ENCODE measurements at regions not wholly inside any gene's neighbourhood (a gene's known extent, or its start where the extent isn't known, plus 50 kb on each side); places are given as distances from the start of the nearest gene placed in this dataset.

DNA sequence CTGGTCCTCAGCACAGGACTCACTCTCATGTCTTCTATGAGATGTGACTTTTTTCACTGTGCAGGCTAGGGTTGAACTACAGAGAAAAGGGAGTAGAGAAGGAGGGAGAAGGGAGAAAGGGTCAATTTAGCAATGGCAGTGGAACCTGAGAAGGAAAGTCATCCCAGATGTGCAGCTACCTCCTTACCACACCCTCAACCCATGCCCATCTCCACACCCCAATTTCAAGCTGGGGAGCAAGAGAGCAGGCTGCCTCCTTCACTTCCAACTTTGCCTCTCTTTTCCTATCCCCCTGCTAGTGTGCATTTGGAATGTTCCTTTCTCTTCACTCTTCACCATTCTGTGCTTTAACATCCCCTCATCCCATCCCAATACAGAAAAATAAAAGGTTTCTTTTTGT is 163.5 kb upstream of the MAP3K1 start:
- Histone ChIP-seq H3K4me2 (ENCODE audit: low read depth, low read length) (no peak overlapping the region), H3K4me1 (ENCODE audit: insufficient read depth, low read length) (peaks cover 11% of the 10 kb centered on the region; the same call in 1 of the 2 replicates), H3K9ac (ENCODE audit: insufficient read depth, low read depth, low read length) (no peak overlapping the region), H3K4me3 (replicated peaks in 1 of 3; ENCODE audit: insufficient read depth in 1 of 3, low read depth in 2 of 3, low read length in 3 of 3) (no peak overlapping the region), H3K36me3 (replicated peaks in 1 of 2; ENCODE audit: control insufficient read depth in 1 of 2, insufficient read depth in 2 of 2, low read length in 2 of 2) (no peaks in the 10 kb centered on the region), H2AFZ (ENCODE audit: low read length) (no peak overlapping the region), H3K27ac (ENCODE audit: extremely low read length, insufficient read depth, low read length) (no peak overlapping the region), H4K20me1 (ENCODE audit: insufficient read depth, low read length) (no peaks in the 10 kb centered on the region), H3K27me3 (ENCODE audit: control insufficient read depth in 1 of 2, insufficient read depth in 2 of 2, low read length in 2 of 2) (peaks cover 3 to 16% of the 10 kb centered on the region in 2 experiments; a peak in 4 of 5 replicates), H3K79me2 (ENCODE audit: insufficient read depth, low read length) (no peaks in the 10 kb centered on the region), H3K9me3 (ENCODE audit: low read length) (no peaks in the 10 kb centered on the region)
- no TSS peak for BruUV-seq (replicated peaks)
- FAIRE-seq (no peak), DNase-seq (ENCODE audit: low spot score) (no peak), ATAC-seq (no peak)
- ChIA-PET POLR2A (no interaction called here), CTCF (ENCODE audit: low intra/inter-chr PET ratio, low total read pairs) (no interaction called here)
- intact Hi-C loops (cut with micrococcal nuclease; ENCODE audit: unreplicated experiment) (no loop called here), in situ Hi-C loops (cut with HindIII; ENCODE audit: extremely low pct_ligation_motif_present, low pct_unique_long_range_greater_than_20kb) (no loop called here)
- TF ChIP-seq ZNF10 (CRISPR knock-in tag; IDR thresholded peaks at IDR 0.05; ENCODE audit: borderline replicate concordance, low read depth) (no peak), TAF1 (CRISPR knock-in tag; IDR thresholded peaks at IDR 0.05) (no peak), ZNF232 (CRISPR knock-in tag; IDR thresholded peaks at IDR 0.05; ENCODE audit: borderline replicate concordance) (no peak), BORCS8-MEF2B (CRISPR knock-in tag; IDR thresholded peaks at IDR 0.05) (no peak), FOXC1 (CRISPR knock-in tag; IDR thresholded peaks at IDR 0.05; ENCODE audit: borderline replicate concordance) (no peak)

DNA sequence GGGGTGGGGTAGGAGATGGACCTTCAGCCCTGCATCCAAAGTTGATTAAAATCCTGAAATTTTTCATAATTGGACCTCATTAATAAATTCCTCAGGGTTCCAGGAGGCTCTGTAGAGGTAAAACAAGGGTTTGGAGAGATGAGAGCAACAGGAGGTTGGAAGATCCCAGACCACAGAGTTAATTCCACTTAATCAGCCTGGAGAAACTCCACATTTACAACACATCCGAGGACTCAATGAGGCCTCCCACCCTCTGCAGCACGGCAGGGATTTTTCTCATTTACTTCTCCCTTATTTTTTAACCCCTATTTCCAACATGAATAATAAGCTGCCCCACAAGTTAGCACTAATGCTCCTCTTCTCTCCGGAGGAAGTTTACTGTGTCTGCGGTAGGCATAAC is 165.0 kb upstream of the MAP3K1 start:
- no peak for DNase-seq (ENCODE audit: low spot score)
- H3K9ac ChIP-seq (ENCODE audit: insufficient read depth, low read depth, low read length), result no peak overlapping the region
- no peak for ATAC-seq
- no peak for TF ChIP-seq NFIB (CRISPR knock-in tag; IDR thresholded peaks at IDR 0.05; ENCODE audit: borderline replicate concordance)
- TF ChIP-seq, protein P1, sequence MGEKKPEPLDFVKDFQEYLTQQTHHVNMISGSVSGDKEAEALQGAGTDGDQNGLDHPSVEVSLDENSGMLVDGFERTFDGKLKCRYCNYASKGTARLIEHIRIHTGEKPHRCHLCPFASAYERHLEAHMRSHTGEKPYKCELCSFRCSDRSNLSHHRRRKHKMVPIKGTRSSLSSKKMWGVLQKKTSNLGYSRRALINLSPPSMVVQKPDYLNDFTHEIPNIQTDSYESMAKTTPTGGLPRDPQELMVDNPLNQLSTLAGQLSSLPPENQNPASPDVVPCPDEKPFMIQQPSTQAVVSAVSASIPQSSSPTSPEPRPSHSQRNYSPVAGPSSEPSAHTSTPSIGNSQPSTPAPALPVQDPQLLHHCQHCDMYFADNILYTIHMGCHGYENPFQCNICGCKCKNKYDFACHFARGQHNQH (CRISPR knock-in tag; IDR thresholded peaks at IDR 0.05), result no peak
- TF ChIP-seq, protein P2, sequence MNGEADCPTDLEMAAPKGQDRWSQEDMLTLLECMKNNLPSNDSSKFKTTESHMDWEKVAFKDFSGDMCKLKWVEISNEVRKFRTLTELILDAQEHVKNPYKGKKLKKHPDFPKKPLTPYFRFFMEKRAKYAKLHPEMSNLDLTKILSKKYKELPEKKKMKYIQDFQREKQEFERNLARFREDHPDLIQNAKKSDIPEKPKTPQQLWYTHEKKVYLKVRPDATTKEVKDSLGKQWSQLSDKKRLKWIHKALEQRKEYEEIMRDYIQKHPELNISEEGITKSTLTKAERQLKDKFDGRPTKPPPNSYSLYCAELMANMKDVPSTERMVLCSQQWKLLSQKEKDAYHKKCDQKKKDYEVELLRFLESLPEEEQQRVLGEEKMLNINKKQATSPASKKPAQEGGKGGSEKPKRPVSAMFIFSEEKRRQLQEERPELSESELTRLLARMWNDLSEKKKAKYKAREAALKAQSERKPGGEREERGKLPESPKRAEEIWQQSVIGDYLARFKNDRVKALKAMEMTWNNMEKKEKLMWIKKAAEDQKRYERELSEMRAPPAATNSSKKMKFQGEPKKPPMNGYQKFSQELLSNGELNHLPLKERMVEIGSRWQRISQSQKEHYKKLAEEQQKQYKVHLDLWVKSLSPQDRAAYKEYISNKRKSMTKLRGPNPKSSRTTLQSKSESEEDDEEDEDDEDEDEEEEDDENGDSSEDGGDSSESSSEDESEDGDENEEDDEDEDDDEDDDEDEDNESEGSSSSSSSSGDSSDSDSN (CRISPR knock-in tag; IDR thresholded peaks at IDR 0.05), result no peak
- no peak for TF ChIP-seq KLF16 (CRISPR knock-in tag; IDR thresholded peaks at IDR 0.05)
- no peak for TF ChIP-seq ASH2L (IDR thresholded peaks at IDR 0.05; ENCODE audit: insufficient read length, low read depth, low read length)
- TF ChIP-seq ZBTB21 (CRISPR knock-in tag; IDR thresholded peaks at IDR 0.05), result no peak
- no peak for TF ChIP-seq GATA4 (IDR thresholded peaks at IDR 0.05; ENCODE audit: borderline replicate concordance, low read depth)
- TF ChIP-seq CAMTA2 (CRISPR knock-in tag; IDR thresholded peaks at IDR 0.05; ENCODE audit: borderline replicate concordance), result no peak
- no peak for TF ChIP-seq ZNF451 (CRISPR knock-in tag; IDR thresholded peaks at IDR 0.05)
- no peak for TF ChIP-seq ZEB1 (IDR thresholded peaks at IDR 0.05; ENCODE audit: insufficient replicate concordance, low read depth)

More for the DNA sequence above, 165.0 kb upstream of the MAP3K1 start:
- BruUV-seq (replicated peaks), result no TSS peak
- ChIA-PET POLR2A (no interaction called here), CTCF (ENCODE audit: low intra/inter-chr PET ratio, low total read pairs) (no interaction called here)
- intact Hi-C loops (cut with micrococcal nuclease; ENCODE audit: unreplicated experiment), result no loop called here
- Histone ChIP-seq H3K4me3 (replicated peaks in 1 of 3; ENCODE audit: insufficient read depth in 1 of 3, low read depth in 2 of 3, low read length in 3 of 3) (no peak overlapping the region), H3K79me2 (ENCODE audit: insufficient read depth, low read length) (no peaks in the 10 kb centered on the region), H3K4me2 (ENCODE audit: low read depth, low read length) (no peak overlapping the region), H3K27ac (ENCODE audit: extremely low read length, insufficient read depth, low read length) (no peak overlapping the region), H3K9me3 (ENCODE audit: low read length) (no peaks in the 10 kb centered on the region), H3K36me3 (replicated peaks in 1 of 2; ENCODE audit: control insufficient read depth in 1 of 2, insufficient read depth in 2 of 2, low read length in 2 of 2) (no peaks in the 10 kb centered on the region), H4K20me1 (ENCODE audit: insufficient read depth, low read length) (no peaks in the 10 kb centered on the region), H3K27me3 (ENCODE audit: control insufficient read depth in 1 of 2, insufficient read depth in 2 of 2, low read length in 2 of 2) (peaks cover 3 to 16% of the 10 kb centered on the region in 2 experiments; a peak in 4 of 5 replicates), H3K4me1 (ENCODE audit: insufficient read depth, low read length) (peaks cover 11% of the 10 kb centered on the region; the same call in 1 of the 2 replicates), H2AFZ (ENCODE audit: low read length) (no peak overlapping the region)
- no peak for FAIRE-seq
- in situ Hi-C loops (cut with HindIII; ENCODE audit: extremely low pct_ligation_motif_present, low pct_unique_long_range_greater_than_20kb), result no loop called here
- 32% methylated on average over 4 of the region's 4 CpGs for WGBS (ENCODE audit: low lambda C conversion rate)

Measured in HepG2 (cell line).